Activated naive CD4-positive, alpha-beta T cell treated with anti-CD3 and anti-CD28 coated beads, Interleukin-2, amount 50 U/mL, for 24 hours (primary cell): ENCODE measurements at regions not wholly inside any gene's neighbourhood (a gene's known extent, or its start where the extent isn't known, plus 50 kb on each side); places are given as distances from the start of the nearest gene placed in this dataset.
"Not testable (repeated sequence)": the region's sequence is repeated elsewhere in the genome, so short reads cannot be mapped to it uniquely, and the experiment has no call there.

Experiments used
- H3K27ac Mint-ChIP-seq: one replicate; pipeline ENCODE4 v1.8.0; 2021; ENCODE audit warnings: mild to moderate bottlenecking, mixed read lengths
- H3K27me3 Mint-ChIP-seq: one replicate; pipeline ENCODE4 v1.8.0; 2021; ENCODE audit warnings: mixed read lengths
- H3K36me3 Mint-ChIP-seq: one replicate; pipeline ENCODE4 v1.8.0; 2021; ENCODE audit warnings: mixed read lengths
- H3K4me1 Mint-ChIP-seq: one replicate; pipeline ENCODE4 v1.8.0; 2021; ENCODE audit warnings: mixed read lengths
- H3K4me3 Mint-ChIP-seq: one replicate; pipeline ENCODE4 v1.8.0; 2021; ENCODE audit warnings: mild to moderate bottlenecking, mixed read lengths
- H3K9me3 Mint-ChIP-seq: one replicate; pipeline ENCODE4 v1.8.0; 2021; ENCODE audit warnings: mixed read lengths

DNA sequence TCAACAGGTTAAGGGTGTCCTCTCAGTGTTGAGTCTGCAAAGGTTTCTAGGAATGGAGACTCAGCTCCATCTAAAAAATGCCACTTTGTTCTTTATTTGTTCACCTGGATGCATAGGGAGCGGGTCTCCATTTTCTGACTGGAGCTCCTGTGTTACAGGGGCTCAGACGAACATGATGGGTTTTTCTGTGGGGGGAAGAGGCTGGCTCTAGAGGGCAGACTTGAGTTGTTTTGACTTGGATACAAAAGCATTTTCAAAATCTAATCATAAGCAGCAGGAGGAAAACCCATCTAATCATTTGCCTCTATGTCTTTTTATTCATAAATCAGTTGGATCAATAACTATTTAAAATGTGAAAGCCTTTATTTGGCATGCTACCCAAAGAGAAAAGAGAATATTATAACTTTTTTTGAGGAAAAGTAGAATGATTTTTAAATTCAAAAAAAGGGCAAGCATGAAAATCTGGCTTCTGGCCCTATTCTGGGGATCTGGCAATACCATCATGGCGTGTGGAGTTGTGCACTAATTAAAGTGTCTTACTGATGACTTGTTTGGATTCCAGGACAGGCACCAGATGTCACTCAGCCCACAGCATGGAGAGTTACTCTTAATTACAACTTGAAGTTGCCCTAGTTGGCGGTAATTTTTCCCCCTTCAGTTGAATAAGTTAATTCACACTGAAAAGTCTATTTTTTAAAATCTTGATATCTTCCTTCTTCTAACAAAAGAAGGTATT is 594.9 kb downstream of the REEP3 start:
- Mint-ChIP-seq H3K27me3 (no peaks in the 10 kb centered on the region), H3K4me3 (no peak overlapping the region), H3K27ac (no peak overlapping the region), H3K9me3 (no peaks in the 10 kb centered on the region), H3K4me1 (peaks cover 5% of the 10 kb centered on the region), H3K36me3 (no peaks in the 10 kb centered on the region)

GRCh38 chr10:64116707-64117106 is 595.5 kb downstream of the REEP3 start:
- Mint-ChIP-seq H3K27ac (no peak overlapping the region), H3K4me1 (peaks cover 5% of the 10 kb centered on the region), H3K9me3 (no peaks in the 10 kb centered on the region), H3K27me3 (no peaks in the 10 kb centered on the region), H3K36me3 (no peaks in the 10 kb centered on the region), H3K4me3 (no peak overlapping the region)

GRCh38 chr10:64118736-64119135 is 597.5 kb downstream of the REEP3 start:
- H3K9me3 Mint-ChIP-seq: no peaks in the 10 kb centered on the region
- no peak overlapping the region for H3K27ac Mint-ChIP-seq
- H3K27me3 Mint-ChIP-seq: no peaks in the 10 kb centered on the region
- H3K4me3 Mint-ChIP-seq: no peak overlapping the region
- H3K4me1 Mint-ChIP-seq: no peaks in the 10 kb centered on the region
- H3K36me3 Mint-ChIP-seq: no peaks in the 10 kb centered on the region

DNA sequence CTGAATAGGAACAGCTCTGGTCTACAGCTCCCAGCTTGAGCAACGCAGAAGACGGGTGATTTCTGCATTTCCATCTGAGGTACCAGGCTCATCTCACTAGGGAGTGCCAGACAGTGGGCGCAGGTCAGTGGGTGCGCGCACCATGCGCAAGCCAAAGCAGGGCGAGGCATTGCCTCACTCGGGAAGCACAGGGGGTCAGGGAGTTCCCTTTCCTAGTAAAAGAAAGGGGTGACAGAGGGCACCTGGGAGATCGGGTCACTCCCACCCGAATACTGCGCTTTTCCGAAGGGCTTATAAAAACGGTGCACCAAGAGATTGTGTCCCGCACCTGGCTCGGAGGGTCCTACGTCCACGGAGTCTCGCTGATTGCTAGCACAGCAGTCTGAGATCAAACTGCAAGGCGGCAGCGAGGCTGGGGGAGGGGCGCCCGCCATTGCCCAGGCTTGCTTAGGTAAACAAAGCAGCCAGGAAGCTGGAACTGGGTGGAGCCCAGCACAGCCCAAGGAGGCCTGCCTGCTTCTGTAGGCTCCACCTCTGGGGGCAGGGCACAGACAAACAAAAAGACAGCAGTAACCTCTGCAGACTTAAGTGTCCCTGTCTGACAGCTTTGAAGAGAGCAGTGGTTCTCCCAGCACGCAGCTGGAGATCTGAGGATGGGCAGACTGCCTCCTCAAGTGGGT is 599.2 kb downstream of the REEP3 start:
- not testable (repeated sequence) for H3K27me3 Mint-ChIP-seq

DNA sequence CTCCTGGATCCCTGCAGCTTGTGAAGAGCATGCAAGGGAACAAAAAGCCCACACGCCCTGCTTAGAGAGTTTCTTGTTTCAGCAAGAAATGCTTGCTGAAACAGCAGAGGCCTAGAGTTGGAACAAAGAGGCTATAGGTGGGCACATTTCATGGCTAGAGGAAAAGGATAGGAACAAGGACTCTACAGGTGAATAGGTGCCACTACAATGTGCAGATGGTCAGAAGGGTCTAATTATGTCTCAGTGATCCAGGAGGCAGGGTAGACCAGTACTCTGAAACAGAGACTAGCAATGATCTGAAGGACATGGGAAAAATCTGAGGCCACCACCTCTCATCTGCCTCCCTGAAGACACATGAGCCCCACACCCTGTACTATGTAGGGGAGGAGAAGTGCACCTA is 609.0 kb downstream of the REEP3 start:
- H3K27ac Mint-ChIP-seq: no peak overlapping the region
- H3K4me3 Mint-ChIP-seq: no peak overlapping the region
- no peaks in the 10 kb centered on the region for H3K4me1 Mint-ChIP-seq
- no peaks in the 10 kb centered on the region for H3K27me3 Mint-ChIP-seq
- peaks cover 4% of the 10 kb centered on the region for H3K9me3 Mint-ChIP-seq
- H3K36me3 Mint-ChIP-seq: no peaks in the 10 kb centered on the region

More for the DNA sequence above, 599.2 kb downstream of the REEP3 start:
- not testable (repeated sequence) for H3K9me3 Mint-ChIP-seq, H3K27ac Mint-ChIP-seq, H3K36me3 Mint-ChIP-seq, H3K4me1 Mint-ChIP-seq, H3K4me3 Mint-ChIP-seq

DNA sequence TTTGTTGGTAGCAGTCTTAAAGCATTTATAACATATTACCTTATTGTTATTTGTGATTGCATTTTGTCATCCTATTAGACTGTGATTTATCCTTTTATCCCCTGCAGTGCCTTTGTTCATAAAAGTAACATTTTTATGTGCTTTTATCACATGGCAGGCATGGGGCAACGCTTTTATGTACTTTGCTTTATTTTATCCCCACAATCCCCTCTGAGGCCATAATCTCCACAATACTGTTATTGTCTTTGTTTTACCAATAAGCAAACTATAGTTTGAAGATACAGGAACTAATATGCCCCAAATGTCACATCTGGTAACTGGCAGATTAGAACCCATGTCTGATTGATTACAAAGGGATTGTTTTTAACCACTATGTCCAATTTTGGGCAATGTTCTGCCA is 613.5 kb downstream of the REEP3 start:
- H3K9me3 Mint-ChIP-seq: no peaks in the 10 kb centered on the region
- H3K36me3 Mint-ChIP-seq: no peaks in the 10 kb centered on the region
- no peak overlapping the region for H3K4me3 Mint-ChIP-seq
- H3K4me1 Mint-ChIP-seq: no peaks in the 10 kb centered on the region
- H3K27ac Mint-ChIP-seq: no peak overlapping the region
- H3K27me3 Mint-ChIP-seq: no peaks in the 10 kb centered on the region

- Mint-ChIP-seq H3K9me3 (no peaks in the 10 kb centered on the region), H3K27me3 (no peaks in the 10 kb centered on the region), H3K27ac (no peak overlapping the region), H3K4me1 (no peaks in the 10 kb centered on the region), H3K4me3 (no peak overlapping the region), H3K36me3 (no peaks in the 10 kb centered on the region)
Measured at GRCh38 chr10:64142395-64142794, 621.2 kb downstream of the REEP3 start.

- no peak overlapping the region for H3K27ac Mint-ChIP-seq
- no peaks in the 10 kb centered on the region for H3K9me3 Mint-ChIP-seq
- no peaks in the 10 kb centered on the region for H3K36me3 Mint-ChIP-seq
- H3K4me1 Mint-ChIP-seq: no peaks in the 10 kb centered on the region
- H3K27me3 Mint-ChIP-seq: no peaks in the 10 kb centered on the region
- H3K4me3 Mint-ChIP-seq: no peak overlapping the region
Measured at GRCh38 chr10:64148607-64149006, 627.4 kb downstream of the REEP3 start.

- no peaks in the 10 kb centered on the region for H3K36me3 Mint-ChIP-seq
- no peak overlapping the region for H3K4me3 Mint-ChIP-seq
- no peaks in the 10 kb centered on the region for H3K27me3 Mint-ChIP-seq
- no peaks in the 10 kb centered on the region for H3K4me1 Mint-ChIP-seq
- no peaks in the 10 kb centered on the region for H3K9me3 Mint-ChIP-seq
- no peak overlapping the region for H3K27ac Mint-ChIP-seq
Measured at GRCh38 chr10:64156166-64156565, 635.0 kb downstream of the REEP3 start.

GRCh38 chr10:64158551-64158950 is 637.4 kb downstream of the REEP3 start:
- H3K36me3 Mint-ChIP-seq: no peaks in the 10 kb centered on the region
- H3K4me3 Mint-ChIP-seq: no peak overlapping the region
- no peaks in the 10 kb centered on the region for H3K9me3 Mint-ChIP-seq
- H3K27ac Mint-ChIP-seq: no peak overlapping the region
- H3K27me3 Mint-ChIP-seq: no peaks in the 10 kb centered on the region
- no peaks in the 10 kb centered on the region for H3K4me1 Mint-ChIP-seq

DNA sequence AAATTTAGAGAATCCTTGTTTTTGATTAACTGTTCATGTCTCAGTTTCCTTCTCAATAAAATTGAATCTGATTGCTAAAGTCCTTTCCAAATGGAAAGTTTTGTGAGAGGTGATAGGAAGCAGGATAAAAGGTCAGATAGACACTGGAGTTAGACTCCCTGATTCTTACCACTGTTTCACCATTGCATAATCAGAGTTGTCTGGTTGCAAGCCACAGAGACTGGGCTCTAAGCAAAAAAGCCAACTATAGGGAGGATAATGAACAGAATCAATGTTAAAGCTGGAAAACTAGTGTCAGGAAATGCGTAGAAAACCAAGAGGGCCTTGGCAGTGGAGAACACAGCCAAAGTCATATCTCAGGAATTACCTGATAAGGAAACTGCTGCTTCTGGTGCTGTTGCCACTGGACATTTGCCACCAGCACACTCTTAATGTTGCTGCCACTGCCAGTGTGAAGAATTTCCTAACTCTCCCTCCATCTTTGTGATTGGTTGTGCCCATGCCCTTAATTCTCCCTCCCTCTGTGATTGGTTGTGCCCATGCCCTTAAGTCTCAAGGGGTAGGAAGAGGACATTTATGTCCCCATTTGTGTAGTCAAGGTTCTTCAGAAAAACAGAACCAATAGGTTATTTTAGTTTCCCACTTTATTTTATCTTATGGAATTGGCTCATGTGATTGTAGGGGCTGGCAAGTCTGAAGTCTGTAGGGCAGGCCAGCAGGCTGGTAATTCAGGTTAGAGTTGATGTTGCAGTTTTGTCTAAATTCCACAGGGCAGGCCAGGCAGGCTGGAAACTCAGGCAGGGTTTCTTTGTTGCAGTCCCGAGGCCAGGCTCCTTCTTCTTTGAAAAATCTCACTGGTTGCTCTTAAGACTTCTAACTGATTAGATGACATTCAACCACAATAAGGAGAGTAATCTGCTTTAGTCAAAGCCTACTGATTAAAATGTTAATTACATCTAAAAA is 639.0 kb downstream of the REEP3 start:
- H3K4me1 Mint-ChIP-seq: no peaks in the 10 kb centered on the region
- no peak overlapping the region for H3K27ac Mint-ChIP-seq
- no peaks in the 10 kb centered on the region for H3K9me3 Mint-ChIP-seq
- H3K27me3 Mint-ChIP-seq: no peaks in the 10 kb centered on the region
- no peaks in the 10 kb centered on the region for H3K36me3 Mint-ChIP-seq
- no peak overlapping the region for H3K4me3 Mint-ChIP-seq

GRCh38 chr10:64170791-64171190 is 649.6 kb downstream of the REEP3 start:
- H3K27me3 Mint-ChIP-seq: no peaks in the 10 kb centered on the region
- H3K9me3 Mint-ChIP-seq: peaks cover 5% of the 10 kb centered on the region
- no peak overlapping the region for H3K27ac Mint-ChIP-seq
- no peak overlapping the region for H3K4me3 Mint-ChIP-seq
- no peaks in the 10 kb centered on the region for H3K4me1 Mint-ChIP-seq
- H3K36me3 Mint-ChIP-seq: no peaks in the 10 kb centered on the region

DNA sequence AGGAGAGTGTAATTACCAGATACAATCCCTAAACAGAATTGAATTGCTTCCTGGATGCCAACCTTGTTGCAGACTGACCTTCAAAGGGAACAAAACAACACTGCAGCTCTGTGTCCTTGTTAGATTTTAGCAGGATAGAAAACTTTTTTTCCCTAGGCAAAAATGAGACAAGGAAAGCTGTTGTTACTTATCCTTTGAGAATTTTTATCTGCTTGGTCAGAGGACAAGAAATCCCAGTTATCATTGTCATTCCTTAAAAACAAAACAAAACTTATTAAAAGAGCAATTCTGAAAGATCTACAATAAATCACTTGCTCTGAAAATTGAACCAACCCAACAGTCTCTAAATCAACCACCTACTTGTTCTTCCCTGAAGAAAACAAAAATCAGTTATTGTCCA is 652.6 kb downstream of the REEP3 start:
- H3K4me3 Mint-ChIP-seq: no peak overlapping the region
- H3K9me3 Mint-ChIP-seq: no peaks in the 10 kb centered on the region
- no peaks in the 10 kb centered on the region for H3K36me3 Mint-ChIP-seq
- no peaks in the 10 kb centered on the region for H3K4me1 Mint-ChIP-seq
- no peaks in the 10 kb centered on the region for H3K27me3 Mint-ChIP-seq
- H3K27ac Mint-ChIP-seq: no peak overlapping the region

DNA sequence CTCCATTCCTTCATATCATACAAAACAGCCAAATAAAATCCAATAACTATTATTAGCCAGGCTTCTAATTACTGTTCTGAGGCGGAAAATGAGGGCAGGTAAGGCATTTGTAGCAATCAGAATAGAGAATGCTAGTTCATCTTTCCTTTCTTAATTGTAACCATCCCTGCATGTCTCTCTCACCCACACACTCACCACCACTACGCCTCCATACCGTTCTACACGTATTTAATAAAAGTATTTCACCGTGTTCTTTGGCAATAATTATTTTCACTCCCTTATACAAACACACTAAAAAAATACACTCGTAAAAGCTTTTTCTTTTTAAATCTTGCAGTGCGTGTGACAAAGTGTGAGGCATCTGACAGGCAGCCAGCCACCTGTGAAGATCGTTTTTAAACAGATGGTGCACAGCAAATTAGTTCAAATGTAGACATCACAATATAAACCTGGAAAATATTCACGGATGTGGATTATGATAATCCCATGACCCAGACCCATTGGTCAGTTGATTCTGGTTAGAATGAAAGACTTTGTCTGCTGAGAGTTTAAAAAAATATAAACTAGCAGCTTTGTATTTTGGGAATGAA is 653.6 kb downstream of the REEP3 start:
- H3K4me3 Mint-ChIP-seq: no peak overlapping the region
- no peaks in the 10 kb centered on the region for H3K4me1 Mint-ChIP-seq
- H3K27me3 Mint-ChIP-seq: no peaks in the 10 kb centered on the region
- H3K27ac Mint-ChIP-seq: no peak overlapping the region
- no peaks in the 10 kb centered on the region for H3K9me3 Mint-ChIP-seq
- no peaks in the 10 kb centered on the region for H3K36me3 Mint-ChIP-seq

- Mint-ChIP-seq H3K4me3 (no peak overlapping the region), H3K27me3 (no peaks in the 10 kb centered on the region), H3K4me1 (no peaks in the 10 kb centered on the region), H3K9me3 (no peaks in the 10 kb centered on the region), H3K36me3 (no peaks in the 10 kb centered on the region), H3K27ac (no peak overlapping the region)
Measured at GRCh38 chr10:64175271-64175962, 654.2 kb downstream of the REEP3 start.
